CD14-positive monocyte (primary cell): ENCODE measurements at regions not wholly inside any gene's neighbourhood (a gene's known extent, or its start where the extent isn't known, plus 50 kb on each side); places are given as distances from the start of the nearest gene placed in this dataset.

ENCODE experiments used
- DNase-seq, 3 donors: peaks; one replicate each; pipeline ENCODE4 v3.0.0-alpha.2; 2011 to 2022
- H2AFZ ChIP-seq: 2 replicates; pipeline ENCODE4 v1.6.0; 2012; ENCODE audit warnings: mild to moderate bottlenecking, low read depth, low read length, inconsistent platforms; ENCODE audit not compliant: insufficient read depth, poor library complexity, severe bottlenecking
- H3K27ac ChIP-seq, 2 donors: 1 replicate in 1 of 2; 2 replicates in 1 of 2; pipeline ENCODE4 v1.5.1; 2012 to 2013; ENCODE audit warnings: low read length in 2 of 2, control low read depth in 1 of 2, inconsistent platforms in 1 of 2, low read depth in 1 of 2, mild to moderate bottlenecking in 1 of 2
- H3K27me3 ChIP-seq, 2 donors: one replicate each; pipeline versions ENCODE4 v1.6.0 to v1.6.1; 2011 to 2013; ENCODE audit warnings: low read length in 2 of 2; ENCODE audit not compliant: control insufficient read depth in 2 of 2, insufficient read depth in 2 of 2
- H3K36me3 ChIP-seq, 2 donors: replicated peaks in 1 of 2; 1 replicate in 1 of 2; 2 replicates in 1 of 2; pipeline versions ENCODE4 v1.5.1 to v1.6.1; 2012 to 2013; ENCODE audit warnings: low read length in 2 of 2, control low read depth in 1 of 2, inconsistent platforms in 1 of 2, mild to moderate bottlenecking in 1 of 2; ENCODE audit not compliant: insufficient read depth in 2 of 2, control insufficient read depth in 1 of 2
- H3K4me1 ChIP-seq, 2 donors: 1 replicate in 1 of 2; 2 replicates in 1 of 2; pipeline versions ENCODE4 v1.5.1 to v1.6.1; 2012 to 2013; ENCODE audit warnings: low read length in 2 of 2, control low read depth in 1 of 2, inconsistent platforms in 1 of 2, mild to moderate bottlenecking in 1 of 2, moderate library complexity in 1 of 2; ENCODE audit not compliant: insufficient read depth in 2 of 2, control insufficient read depth in 1 of 2
- H3K4me2 ChIP-seq: replicated peaks from 2 replicates; pipeline ENCODE3; 2012; ENCODE audit warnings: low read length, moderate library complexity, mild to moderate bottlenecking; ENCODE audit not compliant: poor library complexity, severe bottlenecking; ENCODE audit errors: extremely low read depth
- H3K4me3 ChIP-seq, 3 experiments: fragments of 200-600 bp in 1 of 3; sonication (generic) in 1 of 3; replicated peaks in 1 of 3; 1 replicate in 2 of 3; 2 replicates in 1 of 3; pipeline ENCODE4 v1.5.1; 2011 to 2013; ENCODE audit warnings: low read length in 3 of 3, mild to moderate bottlenecking in 3 of 3, control low read depth in 2 of 3, low read depth in 2 of 3, inconsistent platforms in 1 of 3, moderate library complexity in 1 of 3
- H3K79me2 ChIP-seq: 2 replicates; pipeline ENCODE4 v1.6.0; 2012; ENCODE audit warnings: mild to moderate bottlenecking, control low read depth, inconsistent platforms, low read length, moderate library complexity; ENCODE audit not compliant: insufficient read depth
- H3K9ac ChIP-seq: 2 replicates; pipeline ENCODE4 v1.6.0; 2017; ENCODE audit warnings: low read length, mild to moderate bottlenecking; ENCODE audit not compliant: insufficient read depth, poor library complexity, severe bottlenecking
- H3K9me3 ChIP-seq, 2 donors: replicated peaks in 1 of 2; 1 replicate in 1 of 2; 2 replicates in 1 of 2; pipeline versions ENCODE4 v1.5.1 to v1.6.1; 2012 to 2013; ENCODE audit warnings: low read length in 2 of 2, control low read depth in 1 of 2; ENCODE audit not compliant: control insufficient read depth in 1 of 2, insufficient read depth in 1 of 2
- H4K20me1 ChIP-seq: 2 replicates; pipeline ENCODE4 v1.6.0; 2012; ENCODE audit warnings: mild to moderate bottlenecking, low read length, control low read depth, moderate library complexity; ENCODE audit not compliant: insufficient read depth
- H3K27ac Mint-ChIP-seq, 7 donors: one replicate each; pipeline ENCODE4 v1.8.0; 2020; ENCODE audit warnings: mild to moderate bottlenecking in 7 of 7, mixed read lengths in 7 of 7, moderate library complexity in 6 of 7, inconsistent platforms in 2 of 7
- H3K27me3 Mint-ChIP-seq, 3 donors: one replicate each; pipeline ENCODE4 v1.8.0; 2021 to 2022; ENCODE audit warnings: low read depth in 3 of 3, mild to moderate bottlenecking in 3 of 3, mixed read lengths in 3 of 3, moderate library complexity in 3 of 3, inconsistent platforms in 1 of 3
- H3K36me3 Mint-ChIP-seq, 2 donors: one replicate each; pipeline ENCODE4 v1.8.0; 2020; ENCODE audit warnings: mixed read lengths in 2 of 2, inconsistent platforms in 1 of 2, mild to moderate bottlenecking in 1 of 2
- H3K4me1 Mint-ChIP-seq: one replicate; pipeline ENCODE4 v1.8.0; 2020; ENCODE audit warnings: mild to moderate bottlenecking, mixed read lengths
- H3K4me3 Mint-ChIP-seq, 2 donors: one replicate each; pipeline ENCODE4 v1.8.0; 2020; ENCODE audit warnings: mild to moderate bottlenecking in 2 of 2, mixed read lengths in 2 of 2, moderate library complexity in 1 of 2
- H3K9me3 Mint-ChIP-seq, 7 donors: one replicate each; pipeline ENCODE4 v1.8.0; 2020 to 2022; ENCODE audit warnings: mixed read lengths in 7 of 7, mild to moderate bottlenecking in 6 of 7, moderate library complexity in 6 of 7, inconsistent platforms in 2 of 7
- WGBS: methylation state at CpG from one replicate; pipeline ENCODE4 v1.1.5; 2013; ENCODE audit warnings: missing lambda C conversion rate; ENCODE audit not compliant: insufficient coverage; 5-methylcytosine and 5-hydroxymethylcytosine counted together
- intact Hi-C, 2 donors: fragments of 100-400 bp; cut with micrococcal nuclease; formaldehyde crosslinking; loops; one replicate each; pipeline versions ENCODE4 v1.15.0 to v1.15.1; 2023
- TF ChIP-seq, protein P1 (sequence below): fragments of 200-600 bp; IDR thresholded peaks from one replicate; pipeline ENCODE4 v1.8.0; 2022; ENCODE audit warnings: antibody characterized with exemption, mild to moderate bottlenecking

DNA sequence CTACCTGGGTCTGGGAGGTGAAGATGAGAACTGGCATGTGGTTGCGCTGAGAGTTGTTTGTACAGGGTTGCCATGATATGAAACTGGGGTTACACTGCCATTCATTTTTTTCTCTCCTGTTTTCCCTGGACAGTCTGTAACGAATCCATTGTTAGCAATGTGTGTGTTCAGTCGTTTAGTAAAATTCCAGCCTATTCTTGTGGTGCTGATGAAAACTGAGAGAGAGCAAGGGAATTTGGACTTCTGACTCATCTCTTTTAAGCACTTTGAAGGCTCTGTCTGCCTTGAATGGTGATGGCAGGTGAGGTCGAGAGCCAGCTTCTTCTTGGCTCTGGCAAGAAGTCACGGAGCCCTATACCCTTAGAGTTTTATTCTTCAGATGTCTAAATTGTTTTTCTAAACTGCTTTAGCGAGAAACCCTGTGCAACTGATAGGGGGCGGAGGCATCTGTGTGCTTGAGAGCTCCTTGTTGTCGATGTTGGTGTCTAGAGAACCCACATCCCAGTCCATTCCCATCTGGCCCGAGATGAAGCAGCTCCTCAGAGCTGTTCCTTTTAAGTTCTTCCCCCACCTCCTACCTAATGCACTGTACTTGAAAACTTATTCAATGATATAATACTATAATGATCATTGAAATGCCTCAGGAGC lies 204.4 kb downstream of the TMX1 start:
- Histone ChIP-seq H3K4me1 (no peaks in the 10 kb centered on the region), H3K79me2 (no peaks in the 10 kb centered on the region), H4K20me1 (no peaks in the 10 kb centered on the region), H2AFZ (no peak overlapping the region), H3K9me3 (no peaks in the 10 kb centered on the region), H3K27ac (no peak overlapping the region), H3K9ac (no peak overlapping the region), H3K36me3 (no peaks in the 10 kb centered on the region), H3K27me3 (no peaks in the 10 kb centered on the region), H3K4me3 (no peak overlapping the region), H3K4me2 (no peak overlapping the region)
- intact Hi-C loops = no loop called here
- H3K36me3 Mint-ChIP-seq = no peaks in the 10 kb centered on the region
- H3K27ac Mint-ChIP-seq = no peak overlapping the region
- H3K9me3 Mint-ChIP-seq = peaks cover 0 to 3% (median 0%) of the 10 kb centered on the region in 7 donors
- TF ChIP-seq, protein P1, sequence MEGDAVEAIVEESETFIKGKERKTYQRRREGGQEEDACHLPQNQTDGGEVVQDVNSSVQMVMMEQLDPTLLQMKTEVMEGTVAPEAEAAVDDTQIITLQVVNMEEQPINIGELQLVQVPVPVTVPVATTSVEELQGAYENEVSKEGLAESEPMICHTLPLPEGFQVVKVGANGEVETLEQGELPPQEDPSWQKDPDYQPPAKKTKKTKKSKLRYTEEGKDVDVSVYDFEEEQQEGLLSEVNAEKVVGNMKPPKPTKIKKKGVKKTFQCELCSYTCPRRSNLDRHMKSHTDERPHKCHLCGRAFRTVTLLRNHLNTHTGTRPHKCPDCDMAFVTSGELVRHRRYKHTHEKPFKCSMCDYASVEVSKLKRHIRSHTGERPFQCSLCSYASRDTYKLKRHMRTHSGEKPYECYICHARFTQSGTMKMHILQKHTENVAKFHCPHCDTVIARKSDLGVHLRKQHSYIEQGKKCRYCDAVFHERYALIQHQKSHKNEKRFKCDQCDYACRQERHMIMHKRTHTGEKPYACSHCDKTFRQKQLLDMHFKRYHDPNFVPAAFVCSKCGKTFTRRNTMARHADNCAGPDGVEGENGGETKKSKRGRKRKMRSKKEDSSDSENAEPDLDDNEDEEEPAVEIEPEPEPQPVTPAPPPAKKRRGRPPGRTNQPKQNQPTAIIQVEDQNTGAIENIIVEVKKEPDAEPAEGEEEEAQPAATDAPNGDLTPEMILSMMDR = no peak
- no peak for DNase-seq
- no CpG with 5 or more reads among the region's 9 CpGs for WGBS
- no peak overlapping the region for H3K4me3 Mint-ChIP-seq
- no peaks in the 10 kb centered on the region for H3K4me1 Mint-ChIP-seq
- H3K27me3 Mint-ChIP-seq = peaks cover 0 to 11% (median 6%) of the 10 kb centered on the region in 3 donors

GRCh38 chr14:51445001-51445390 lies 204.9 kb downstream of the TMX1 start:
- no peaks in the 10 kb centered on the region for H3K4me1 ChIP-seq
- no peak overlapping the region for H3K9ac ChIP-seq
- TF ChIP-seq, protein P1 = no peak
- H3K27me3 ChIP-seq = no peaks in the 10 kb centered on the region
- no peaks in the 10 kb centered on the region for H3K79me2 ChIP-seq
- no peaks in the 10 kb centered on the region for H3K9me3 ChIP-seq
- intact Hi-C loops = no loop called here
- no peak for DNase-seq
- no peak overlapping the region for H2AFZ ChIP-seq
- H4K20me1 ChIP-seq = no peaks in the 10 kb centered on the region
- H3K4me2 ChIP-seq = no peak overlapping the region
- H3K4me3 ChIP-seq = no peak overlapping the region
- Mint-ChIP-seq H3K4me3 (no peak overlapping the region), H3K36me3 (no peaks in the 10 kb centered on the region), H3K9me3 (peaks cover 0 to 3% (median 0%) of the 10 kb centered on the region in 7 donors), H3K27me3 (peaks cover 0 to 11% (median 6%) of the 10 kb centered on the region in 3 donors), H3K27ac (no peak overlapping the region), H3K4me1 (no peaks in the 10 kb centered on the region)
- no CpG with 5 or more reads among the region's 3 CpGs for WGBS
- H3K36me3 ChIP-seq = no peaks in the 10 kb centered on the region
- H3K27ac ChIP-seq = no peak overlapping the region
